ENCODE measurements at regions not wholly inside any gene's neighbourhood (a gene's known extent, or its start where the extent isn't known, plus 50 kb on each side); places are given as distances from the start of the nearest gene placed in this dataset.

- TF ChIP-seq CTCF (IDR thresholded peaks at IDR 0.05; ENCODE audit: control extremely low read depth, extremely low read depth, low read depth, missing control alignments) = no peak
- ChIA-PET CTCF (no interaction called here), POLR2A (no interaction called here)
- DNase-seq (ENCODE audit: extremely low spot score) = no peak
Observed at GRCh38 chr9:90948156-90948555, 146.5 kb downstream of the SYK start.

GRCh38 chr9:90950600-90950999 lies 149.0 kb downstream of the SYK start:
- no peak for DNase-seq (ENCODE audit: extremely low spot score)
- CTCF ChIA-PET = no interaction called here
- POLR2A ChIA-PET = no interaction called here

GRCh38 chr9:90953200-90953599 lies 151.6 kb downstream of the SYK start:
- CTCF ChIA-PET = no interaction called here
- DNase-seq (ENCODE audit: extremely low spot score) = no peak
- no peak for TF ChIP-seq CTCF (IDR thresholded peaks at IDR 0.05; ENCODE audit: control extremely low read depth, extremely low read depth, low read depth, missing control alignments)
- POLR2A ChIA-PET = no interaction called here

More at GRCh38 chr9:90950600-90950999, 149.0 kb downstream of the SYK start:
- no peak for TF ChIP-seq CTCF (IDR thresholded peaks at IDR 0.05; ENCODE audit: control extremely low read depth, extremely low read depth, low read depth, missing control alignments)

GRCh38 chr9:90953805-90954204 lies 152.2 kb downstream of the SYK start:
- ChIA-PET POLR2A (no interaction called here), CTCF (no interaction called here)
- no peak for TF ChIP-seq CTCF (IDR thresholded peaks at IDR 0.05; ENCODE audit: control extremely low read depth, extremely low read depth, low read depth, missing control alignments)
- DNase-seq (ENCODE audit: extremely low spot score) = no peak

- ChIA-PET CTCF (interaction anchor here (1.8 kb wide), 1 partner anchor 18 kb away, joined by 4 read pairs; no protein-coding TSS in a partner anchor), POLR2A (no interaction called here)
- no peak for TF ChIP-seq CTCF (IDR thresholded peaks at IDR 0.05; ENCODE audit: control extremely low read depth, extremely low read depth, low read depth, missing control alignments)
- no peak for DNase-seq (ENCODE audit: extremely low spot score)
Observed at GRCh38 chr9:90956026-90956810, 154.6 kb downstream of the SYK start.

GRCh38 chr9:90958328-90958727 lies 156.7 kb downstream of the SYK start:
- ChIA-PET CTCF (interaction anchor here (1.0 kb wide), 1 partner anchor 20 kb away, joined by 3 read pairs; no protein-coding TSS in a partner anchor), POLR2A (no interaction called here)
- DNase-seq (ENCODE audit: extremely low spot score) = no peak
- no peak for TF ChIP-seq CTCF (IDR thresholded peaks at IDR 0.05; ENCODE audit: control extremely low read depth, extremely low read depth, low read depth, missing control alignments)

All from GM10248 (cell line).